ENCODE measurements at regions not wholly inside any gene's neighbourhood (a gene's known extent, or its start where the extent isn't known, plus 50 kb on each side); places are given as distances from the start of the nearest gene placed in this dataset.

GRCh38 chr11:43012606-43013005 lies 299.2 kb upstream of the API5 start:
- TF ChIP-seq CTCF (IDR thresholded peaks at IDR 0.05; ENCODE audit: low read length) = no peak
- TF ChIP-seq EZH2 (optimal IDR thresholded peaks at IDR 0.05; ENCODE audit: low read depth, low read length) = no peak

Data from MM.1S (cell line).